ENCODE measurements at regions not wholly inside any gene's neighbourhood (a gene's known extent, or its start where the extent isn't known, plus 50 kb on each side); places are given as distances from the start of the nearest gene placed in this dataset.

GRCh38 chr3:189404797-189405484, 226.2 kb upstream of the TP63 start:
- DNase-seq: no peak
- no peaks in the 10 kb centered on the region for H3K4me1 ChIP-seq (ENCODE audit: control insufficient read depth in 2 of 3, insufficient read depth in 2 of 3, low read depth in 1 of 3, low read length in 3 of 3)
- no peak overlapping the region for H3K27ac ChIP-seq (ENCODE audit: low read depth in 2 of 2, low read length in 2 of 2)
- no peak for TF ChIP-seq CTCF (IDR thresholded peaks at IDR 0.05; ENCODE audit: borderline replicate concordance, extremely low read depth, insufficient read depth)
- H3K36me3 ChIP-seq (ENCODE audit: control insufficient read depth in 2 of 3, insufficient read depth in 3 of 3, low read length in 3 of 3): no peaks in the 10 kb centered on the region
- FAIRE-seq: no peak
- H3K9ac ChIP-seq (ENCODE audit: low read length in 3 of 3): no peak overlapping the region
- no peak overlapping the region for H3K4me3 ChIP-seq (ENCODE audit: low read length in 3 of 3)
- intact Hi-C loops (cut with DNase I): no loop called here
- no peaks in the 10 kb centered on the region for H3K9me3 ChIP-seq (ENCODE audit: control insufficient read depth in 2 of 3, insufficient read depth in 1 of 3, low read length in 3 of 3)
- H3K27me3 ChIP-seq (ENCODE audit: control insufficient read depth, insufficient read depth, low read length): no peaks in the 10 kb centered on the region

DNA sequence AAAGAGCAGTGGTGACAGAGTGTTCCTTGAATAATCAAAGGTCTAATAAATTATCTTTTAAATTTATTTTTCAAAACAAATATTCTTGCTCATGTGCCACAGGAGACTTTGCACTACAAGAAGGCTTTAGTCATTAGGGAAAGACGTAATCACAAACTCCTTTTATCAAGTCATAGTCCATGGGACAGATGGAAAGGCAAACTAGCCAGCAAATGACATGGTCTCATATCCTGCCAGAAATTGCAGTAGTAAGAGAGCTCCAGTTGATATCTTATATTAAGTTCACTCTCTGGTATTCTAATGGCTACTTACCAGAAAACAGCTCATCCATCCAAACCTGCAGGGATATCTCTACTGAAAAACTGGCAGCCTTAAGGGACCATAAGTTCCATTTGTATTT, 225.0 kb upstream of the TP63 start:
- H3K27ac ChIP-seq (ENCODE audit: low read depth in 2 of 2, low read length in 2 of 2): no peak overlapping the region
- H3K27me3 ChIP-seq (ENCODE audit: control insufficient read depth, insufficient read depth, low read length): no peaks in the 10 kb centered on the region
- H3K4me3 ChIP-seq (ENCODE audit: low read length in 3 of 3): no peak overlapping the region
- H3K36me3 ChIP-seq (ENCODE audit: control insufficient read depth in 2 of 3, insufficient read depth in 3 of 3, low read length in 3 of 3): no peaks in the 10 kb centered on the region
- intact Hi-C loops (cut with DNase I): no loop called here
- H3K9ac ChIP-seq (ENCODE audit: low read length in 3 of 3): no peak overlapping the region
- TF ChIP-seq CTCF (IDR thresholded peaks at IDR 0.05; ENCODE audit: borderline replicate concordance, extremely low read depth, insufficient read depth): no peak
- H3K4me1 ChIP-seq (ENCODE audit: control insufficient read depth in 2 of 3, insufficient read depth in 2 of 3, low read depth in 1 of 3, low read length in 3 of 3): no peaks in the 10 kb centered on the region
- H3K9me3 ChIP-seq (ENCODE audit: control insufficient read depth in 2 of 3, insufficient read depth in 1 of 3, low read length in 3 of 3): no peaks in the 10 kb centered on the region
- DNase-seq (no peak), FAIRE-seq (no peak)

GRCh38 chr3:189410522-189410921, 220.7 kb upstream of the TP63 start:
- no peak overlapping the region for H3K4me3 ChIP-seq (ENCODE audit: low read length in 3 of 3)
- intact Hi-C loops (cut with DNase I): no loop called here
- H3K27ac ChIP-seq (ENCODE audit: low read depth in 2 of 2, low read length in 2 of 2): no peak overlapping the region
- no peaks in the 10 kb centered on the region for H3K9me3 ChIP-seq (ENCODE audit: control insufficient read depth in 2 of 3, insufficient read depth in 1 of 3, low read length in 3 of 3)
- TF ChIP-seq CTCF (IDR thresholded peaks at IDR 0.05; ENCODE audit: borderline replicate concordance, extremely low read depth, insufficient read depth): no peak
- H3K27me3 ChIP-seq (ENCODE audit: control insufficient read depth, insufficient read depth, low read length): no peaks in the 10 kb centered on the region
- FAIRE-seq (no peak), DNase-seq (no peak)
- no peaks in the 10 kb centered on the region for H3K4me1 ChIP-seq (ENCODE audit: control insufficient read depth in 2 of 3, insufficient read depth in 2 of 3, low read depth in 1 of 3, low read length in 3 of 3)
- no peaks in the 10 kb centered on the region for H3K36me3 ChIP-seq (ENCODE audit: control insufficient read depth in 2 of 3, insufficient read depth in 3 of 3, low read length in 3 of 3)
- no peak overlapping the region for H3K9ac ChIP-seq (ENCODE audit: low read length in 3 of 3)

- DNase-seq (peak in 3 of 5 donors; percentile 24 to 55 (median 34)), FAIRE-seq (no peak)
Observed at GRCh38 chr3:189419038-189419437, 212.2 kb upstream of the TP63 start.

More at GRCh38 chr3:189419038-189419437, 212.2 kb upstream of the TP63 start:
- Histone ChIP-seq H3K27ac (ENCODE audit: low read depth in 2 of 2, low read length in 2 of 2) (no peak overlapping the region), H3K4me3 (ENCODE audit: low read length in 3 of 3) (no peak overlapping the region), H3K4me1 (ENCODE audit: control insufficient read depth in 2 of 3, insufficient read depth in 2 of 3, low read depth in 1 of 3, low read length in 3 of 3) (no peaks in the 10 kb centered on the region), H3K9me3 (ENCODE audit: control insufficient read depth in 2 of 3, insufficient read depth in 1 of 3, low read length in 3 of 3) (no peaks in the 10 kb centered on the region), H3K36me3 (ENCODE audit: control insufficient read depth in 2 of 3, insufficient read depth in 3 of 3, low read length in 3 of 3) (no peaks in the 10 kb centered on the region), H3K9ac (ENCODE audit: low read length in 3 of 3) (no peak overlapping the region), H3K27me3 (ENCODE audit: control insufficient read depth, insufficient read depth, low read length) (no peaks in the 10 kb centered on the region)
- intact Hi-C loops (cut with DNase I): no loop called here
- no peak for TF ChIP-seq CTCF (IDR thresholded peaks at IDR 0.05; ENCODE audit: borderline replicate concordance, extremely low read depth, insufficient read depth)

Measured in kidney (tissue), 13 donors.